ENCODE measurements at regions not wholly inside any gene's neighbourhood (a gene's known extent, or its start where the extent isn't known, plus 50 kb on each side); places are given as distances from the start of the nearest gene placed in this dataset.

- no peak for TF ChIP-seq CTCF (IDR thresholded peaks at IDR 0.05)
- no peak for TF ChIP-seq EZH2 (IDR thresholded peaks at IDR 0.05; ENCODE audit: borderline replicate concordance, insufficient read depth, low read depth, low read length, poor library complexity, severe bottlenecking)
Observed at GRCh38 chr6:6491761-6492160, 96.8 kb upstream of the LY86 start.
